Epithelial cell of esophagus (primary cell): ENCODE measurements at regions not wholly inside any gene's neighbourhood (a gene's known extent, or its start where the extent isn't known, plus 50 kb on each side); places are given as distances from the start of the nearest gene placed in this dataset.

Experiments
- DNase-seq: peaks from one replicate; pipeline ENCODE4 v3.0.0; 2010; ENCODE audit warnings: low read depth
- H3K4me3 ChIP-seq: 2 replicates; pipeline ENCODE4 v1.5.1; 2011; ENCODE audit warnings: mild to moderate bottlenecking, low read length, control low read depth
- CTCF ChIP-seq: IDR thresholded peaks from 2 replicates; pipeline ENCODE4 v1.5.1; 2011; ENCODE audit warnings: low read depth, mild to moderate bottlenecking, low read length, control low read depth, inconsistent platforms; ENCODE audit not compliant: insufficient read depth; ENCODE audit errors: missing control alignments

- no peak for TF ChIP-seq CTCF
- no peak for DNase-seq
- no peak overlapping the region for H3K4me3 ChIP-seq
These were observed 744.4 kb upstream of the ADAMTS16 start for GRCh38 chr5:4395752-4396151.

- no peak for TF ChIP-seq CTCF
- no peak for DNase-seq
- H3K4me3 ChIP-seq: no peak overlapping the region
These were observed 734.4 kb upstream of the ADAMTS16 start for GRCh38 chr5:4405614-4406219.

- no peak for TF ChIP-seq CTCF
- H3K4me3 ChIP-seq: no peak overlapping the region
- no peak for DNase-seq
These were observed 730.0 kb upstream of the ADAMTS16 start for GRCh38 chr5:4410151-4410550.

GRCh38 chr5:4411664-4412063, 728.5 kb upstream of the ADAMTS16 start:
- no peak for DNase-seq
- H3K4me3 ChIP-seq: no peak overlapping the region
- TF ChIP-seq CTCF: no peak

GRCh38 chr5:4413996-4414395, 726.1 kb upstream of the ADAMTS16 start:
- no peak for DNase-seq
- no peak overlapping the region for H3K4me3 ChIP-seq
- no peak for TF ChIP-seq CTCF

GRCh38 chr5:4418084-4418483, 722.0 kb upstream of the ADAMTS16 start:
- no peak overlapping the region for H3K4me3 ChIP-seq
- DNase-seq: no peak
- TF ChIP-seq CTCF: no peak

GRCh38 chr5:4419281-4419680, 720.8 kb upstream of the ADAMTS16 start:
- no peak for DNase-seq
- H3K4me3 ChIP-seq: no peak overlapping the region
- TF ChIP-seq CTCF: no peak
